NCI-H345 (cell line): ENCODE measurements at regions not wholly inside any gene's neighbourhood (a gene's known extent, or its start where the extent isn't known, plus 50 kb on each side); places are given as distances from the start of the nearest gene placed in this dataset.

Source experiments
- DNase-seq: peaks from one replicate; lab custom pipeline; 2025; lab: John Stamatoyannopoulos, UW

- DNase-seq = no peak
Observed at GRCh38 chr9:77084094-77084493, 64.6 kb downstream of the FOXB2 start.

- DNase-seq = no peak
Observed at GRCh38 chr9:77085416-77085815, 66.0 kb downstream of the FOXB2 start.

- DNase-seq = no peak
Observed at GRCh38 chr9:77087506-77087905, 68.1 kb downstream of the FOXB2 start.

- no peak for DNase-seq
Observed at GRCh38 chr9:77092536-77092935, 73.1 kb downstream of the FOXB2 start.

GRCh38 chr9:77094150-77094549 is 74.7 kb downstream of the FOXB2 start:
- DNase-seq = no peak

- DNase-seq = no peak
Observed at GRCh38 chr9:77097335-77097734, 77.9 kb downstream of the FOXB2 start.

GRCh38 chr9:77099388-77099787 is 77.9 kb upstream of the VPS13A start:
- DNase-seq = peak; percentile 36

- DNase-seq = no peak
Observed at GRCh38 chr9:77111408-77111807, 65.9 kb upstream of the VPS13A start.

- no peak for DNase-seq
Observed at GRCh38 chr9:77125665-77126064, 51.7 kb upstream of the VPS13A start.

GRCh38 chr9:77127071-77127470 is 50.3 kb upstream of the VPS13A start:
- DNase-seq = no peak
